MCF 10A (cell line): ENCODE measurements at regions not wholly inside any gene's neighbourhood (a gene's known extent, or its start where the extent isn't known, plus 50 kb on each side); places are given as distances from the start of the nearest gene placed in this dataset.
A peak's percentile ranks its signal among the peaks of the same experiment; 100 is the strongest.

Experiments used
- BruUV-seq: library from RNA; stranded (reverse); fragments of 400-500 nt; replicated peaks from 2 replicates; lab custom pipeline; 2021; lab: Mats Ljungman, UMichigan
- CTCF ChIA-PET: fragments of 300-600 bp; sonication (Branson Sonifier 250); formaldehyde crosslinking; extraction: SDS; loops from one replicate; lab custom pipeline; 2021; ENCODE audit warnings: antibody characterized with exemption, inconsistent platforms; lab: Yijun Ruan, JAX
- POLR2A ChIA-PET: fragments of 300-600, 350-650 bp; sonication (Branson Sonifier 250); formaldehyde crosslinking; extraction: SDS; loops from one replicate; lab custom pipeline; 2020; ENCODE audit warnings: antibody characterized with exemption, inconsistent platforms; lab: Yijun Ruan, JAX
- DNase-seq: peaks from one replicate; pipeline ENCODE4 v3.0.0-alpha.2; 2018; ENCODE audit not compliant: unreplicated experiment
- H3K27ac Mint-ChIP-seq: one replicate; pipeline ENCODE4 v1.8.0; 2022; ENCODE audit warnings: mild to moderate bottlenecking, low read depth, mixed read lengths; ENCODE audit not compliant: unreplicated experiment
- H3K27me3 Mint-ChIP-seq: one replicate; pipeline ENCODE4 v1.8.0; 2022; ENCODE audit warnings: mixed read lengths; ENCODE audit not compliant: insufficient read depth, unreplicated experiment
- H3K36me3 Mint-ChIP-seq: one replicate; pipeline ENCODE4 v1.8.0; 2022; ENCODE audit warnings: mild to moderate bottlenecking, moderate library complexity, mixed read lengths; ENCODE audit not compliant: insufficient read depth, unreplicated experiment
- H3K4me1 Mint-ChIP-seq: one replicate; pipeline ENCODE4 v1.8.0; 2022; ENCODE audit warnings: mixed read lengths; ENCODE audit not compliant: insufficient read depth, unreplicated experiment
- H3K4me3 Mint-ChIP-seq: one replicate; pipeline ENCODE4 v1.8.0; 2022; ENCODE audit warnings: mild to moderate bottlenecking, moderate library complexity, mixed read lengths; ENCODE audit not compliant: unreplicated experiment
- H3K9me3 Mint-ChIP-seq: one replicate; pipeline ENCODE4 v1.8.0; 2022; ENCODE audit warnings: mixed read lengths; ENCODE audit not compliant: unreplicated experiment
- CTCF ChIP-seq: fragments of 200-600 bp; IDR thresholded peaks from one replicate; pipeline ENCODE4 v1.8.0; 2022; ENCODE audit warnings: antibody characterized with exemption, mild to moderate bottlenecking; ENCODE audit not compliant: unreplicated experiment
- intact Hi-C: fragments of 100-400 bp; cut with micrococcal nuclease; formaldehyde crosslinking; loops from 2 replicates; pipeline ENCODE4 v1.14.1; 2022

DNA sequence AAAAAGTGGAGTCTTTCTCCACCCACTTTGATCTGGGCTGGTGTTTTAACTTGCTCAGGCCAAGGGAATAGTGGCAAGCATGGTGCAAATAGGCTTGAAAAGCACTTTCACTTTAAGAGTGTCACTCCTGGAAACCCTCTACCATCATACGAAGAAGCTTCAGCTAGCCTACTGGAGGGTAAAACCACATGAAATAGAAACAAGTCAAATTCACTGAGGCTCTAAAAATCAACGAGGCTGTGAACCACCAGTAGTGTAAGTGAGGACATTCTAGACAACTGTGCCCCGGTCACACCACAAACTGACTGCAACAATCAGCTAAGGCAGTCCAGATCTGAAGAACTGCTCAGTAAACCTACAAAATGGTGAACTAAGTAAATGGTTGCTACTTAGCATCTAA lies 2366.3 kb upstream of the C9orf72 start:
- no peak for DNase-seq
- H3K36me3 Mint-ChIP-seq = no peaks in the 10 kb centered on the region
- ChIA-PET POLR2A (interaction anchor here (0.6 kb wide), 1 partner anchor 238 kb away, joined by 3 read pairs; no protein-coding TSS in a partner anchor), CTCF (no interaction called here)
- no peak for TF ChIP-seq CTCF
- no peak overlapping the region for H3K27ac Mint-ChIP-seq
- no peaks in the 10 kb centered on the region for H3K4me1 Mint-ChIP-seq
- H3K27me3 Mint-ChIP-seq = no peaks in the 10 kb centered on the region
- peaks cover 23% of the 10 kb centered on the region for H3K9me3 Mint-ChIP-seq
- intact Hi-C loops = no loop called here
- no TSS peak for BruUV-seq
- no peak overlapping the region for H3K4me3 Mint-ChIP-seq

- no TSS peak for BruUV-seq
- H3K36me3 Mint-ChIP-seq = no peaks in the 10 kb centered on the region
These were observed 2371.7 kb upstream of the C9orf72 start for GRCh38 chr9:29945012-29945411.

DNA sequence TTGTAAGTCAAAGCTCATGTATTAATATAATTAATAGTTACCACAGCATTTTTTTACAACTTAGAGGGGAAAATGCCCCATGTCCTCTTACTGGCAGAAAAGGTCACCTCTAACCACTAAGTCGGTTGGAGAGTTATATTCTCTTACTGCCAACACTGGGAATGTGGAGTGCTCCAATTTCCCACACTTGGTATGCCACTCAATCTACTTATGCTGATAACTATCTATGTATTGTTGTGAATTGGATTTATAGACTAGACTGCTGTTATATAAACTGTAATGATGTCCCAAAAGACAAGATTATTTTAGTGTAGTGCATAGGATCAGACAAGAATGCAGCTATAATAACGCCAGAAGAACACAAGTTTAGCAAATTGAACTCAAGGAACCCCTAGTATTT lies 2385.2 kb upstream of the C9orf72 start:
- Mint-ChIP-seq H3K27me3 (no peaks in the 10 kb centered on the region), H3K4me1 (no peaks in the 10 kb centered on the region), H3K27ac (no peak overlapping the region), H3K9me3 (no peaks in the 10 kb centered on the region), H3K36me3 (no peaks in the 10 kb centered on the region), H3K4me3 (no peak overlapping the region)
- ChIA-PET POLR2A (interaction anchor here (0.5 to 0.7 kb wide), 3 partner anchors 97 to 577 kb away, joined by 3 to 4 read pairs (median 3); no protein-coding TSS in a partner anchor), CTCF (interaction anchor here (0.5 to 2.0 kb wide), 7 partner anchors 10 to 1210 kb away, joined by 3 to 10 read pairs (median 3); partner anchors contain the start of gene LINGO2)
- no peak for TF ChIP-seq CTCF
- intact Hi-C loops = loop anchor here (10.0 kb wide), 1 partner anchor 744 kb away; the partner anchor contains the start of gene LINGO2
- DNase-seq = no peak
- no TSS peak for BruUV-seq

More at GRCh38 chr9:29945012-29945411, 2371.7 kb upstream of the C9orf72 start:
- ChIA-PET POLR2A (no interaction called here), CTCF (no interaction called here)
- no peaks in the 10 kb centered on the region for H3K4me1 Mint-ChIP-seq
- TF ChIP-seq CTCF = no peak
- H3K27ac Mint-ChIP-seq = no peak overlapping the region
- no peak overlapping the region for H3K4me3 Mint-ChIP-seq
- H3K9me3 Mint-ChIP-seq = no peaks in the 10 kb centered on the region
- DNase-seq = peak; percentile 19
- no peaks in the 10 kb centered on the region for H3K27me3 Mint-ChIP-seq
- intact Hi-C loops = no loop called here

DNA sequence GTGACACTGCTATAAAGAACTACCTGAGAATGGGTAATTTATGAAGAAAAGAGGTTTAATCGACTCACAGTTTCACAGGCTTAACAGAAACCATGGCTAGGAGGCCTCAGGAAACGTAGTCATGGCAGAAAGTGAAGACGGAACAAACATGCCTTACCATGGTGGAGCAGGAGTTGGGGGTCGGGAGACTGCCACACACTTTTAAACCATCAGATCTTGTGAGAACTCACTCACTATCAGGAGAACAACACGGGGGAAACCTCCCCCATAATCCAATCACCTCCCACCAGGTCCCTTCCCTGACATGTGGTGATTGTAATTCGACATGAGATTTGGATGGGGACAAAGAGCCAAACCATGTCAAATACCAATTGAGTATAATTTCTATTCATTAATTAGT lies 2392.6 kb upstream of the C9orf72 start:
- ChIA-PET POLR2A (no interaction called here), CTCF (no interaction called here)
- intact Hi-C loops = no loop called here
- Mint-ChIP-seq H3K4me3 (no peak overlapping the region), H3K4me1 (no peaks in the 10 kb centered on the region), H3K27me3 (no peaks in the 10 kb centered on the region), H3K27ac (no peak overlapping the region), H3K36me3 (no peaks in the 10 kb centered on the region), H3K9me3 (no peaks in the 10 kb centered on the region)
- DNase-seq = no peak
- TF ChIP-seq CTCF = no peak
- BruUV-seq = no TSS peak
